Glutamatergic neuron (in vitro differentiated cells): ENCODE measurements at regions not wholly inside any gene's neighbourhood (a gene's known extent, or its start where the extent isn't known, plus 50 kb on each side); places are given as distances from the start of the nearest gene placed in this dataset.

ENCODE experiments used
- DNase-seq: peaks from one replicate; pipeline ENCODE4 v3.0.0; 2022
- H3K27ac Mint-ChIP-seq: one replicate; pipeline ENCODE4 v1.8.0; 2020; ENCODE audit warnings: mild to moderate bottlenecking, mixed read lengths, inconsistent platforms; ENCODE audit not compliant: unreplicated experiment
- H3K27me3 Mint-ChIP-seq: one replicate; pipeline ENCODE4 v1.8.0; 2020; ENCODE audit warnings: mild to moderate bottlenecking, moderate library complexity, mixed read lengths, inconsistent platforms; ENCODE audit not compliant: unreplicated experiment
- H3K36me3 Mint-ChIP-seq: one replicate; pipeline ENCODE4 v1.8.0; 2020; ENCODE audit warnings: mild to moderate bottlenecking, mixed read lengths, inconsistent platforms; ENCODE audit not compliant: unreplicated experiment
- H3K4me1 Mint-ChIP-seq: one replicate; pipeline ENCODE4 v1.8.0; 2020; ENCODE audit warnings: mild to moderate bottlenecking, low read depth, mixed read lengths, inconsistent platforms; ENCODE audit not compliant: unreplicated experiment
- H3K4me3 Mint-ChIP-seq: one replicate; pipeline ENCODE4 v1.8.0; 2020; ENCODE audit warnings: mild to moderate bottlenecking, mixed read lengths, inconsistent platforms; ENCODE audit not compliant: unreplicated experiment
- H3K9me3 Mint-ChIP-seq: one replicate; pipeline ENCODE4 v1.8.0; 2020; ENCODE audit warnings: mild to moderate bottlenecking, moderate library complexity, mixed read lengths, inconsistent platforms; ENCODE audit not compliant: unreplicated experiment
- TF ChIP-seq, protein P1 (sequence below): fragments of 200-600 bp; sonication (generic); IDR thresholded peaks from one replicate; pipeline ENCODE4 v1.5.0; 2021; ENCODE audit not compliant: partially characterized antibody, unreplicated experiment

DNA sequence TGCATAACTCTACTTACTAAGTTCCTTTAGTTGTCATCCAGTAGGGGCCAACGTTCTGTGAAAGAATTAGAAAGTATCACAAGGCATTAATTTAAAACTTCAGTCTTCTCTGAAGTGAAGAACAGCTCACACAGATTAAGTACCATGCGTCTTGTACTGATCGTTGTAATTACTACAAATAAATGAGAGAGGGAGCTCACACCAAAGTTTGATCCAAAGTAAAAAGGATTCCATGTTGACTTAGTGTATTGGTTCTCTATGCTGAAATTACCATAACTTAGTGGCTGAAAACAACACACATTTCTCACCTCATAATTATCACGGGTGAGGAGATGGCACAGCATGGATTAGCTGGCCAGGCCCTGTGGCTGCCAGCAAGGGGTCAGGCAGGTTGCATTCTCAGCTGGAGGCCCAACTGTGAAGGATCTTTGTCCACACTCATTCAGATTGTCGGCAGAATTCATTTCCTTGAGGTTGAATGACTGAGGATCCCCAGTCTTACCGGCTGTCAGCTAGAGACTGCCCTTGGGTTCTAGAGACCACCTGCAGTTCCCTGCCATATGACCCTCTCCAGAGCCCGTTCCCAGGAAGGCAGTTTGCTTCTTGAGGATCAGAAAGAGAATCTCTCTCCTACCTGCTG, 169.1 kb downstream of the YTHDC2 start:
- H3K4me1 Mint-ChIP-seq: no peaks in the 10 kb centered on the region
- no peaks in the 10 kb centered on the region for H3K27me3 Mint-ChIP-seq
- H3K9me3 Mint-ChIP-seq: no peaks in the 10 kb centered on the region
- H3K27ac Mint-ChIP-seq: no peak overlapping the region
- H3K4me3 Mint-ChIP-seq: no peak overlapping the region
- TF ChIP-seq, protein P1, sequence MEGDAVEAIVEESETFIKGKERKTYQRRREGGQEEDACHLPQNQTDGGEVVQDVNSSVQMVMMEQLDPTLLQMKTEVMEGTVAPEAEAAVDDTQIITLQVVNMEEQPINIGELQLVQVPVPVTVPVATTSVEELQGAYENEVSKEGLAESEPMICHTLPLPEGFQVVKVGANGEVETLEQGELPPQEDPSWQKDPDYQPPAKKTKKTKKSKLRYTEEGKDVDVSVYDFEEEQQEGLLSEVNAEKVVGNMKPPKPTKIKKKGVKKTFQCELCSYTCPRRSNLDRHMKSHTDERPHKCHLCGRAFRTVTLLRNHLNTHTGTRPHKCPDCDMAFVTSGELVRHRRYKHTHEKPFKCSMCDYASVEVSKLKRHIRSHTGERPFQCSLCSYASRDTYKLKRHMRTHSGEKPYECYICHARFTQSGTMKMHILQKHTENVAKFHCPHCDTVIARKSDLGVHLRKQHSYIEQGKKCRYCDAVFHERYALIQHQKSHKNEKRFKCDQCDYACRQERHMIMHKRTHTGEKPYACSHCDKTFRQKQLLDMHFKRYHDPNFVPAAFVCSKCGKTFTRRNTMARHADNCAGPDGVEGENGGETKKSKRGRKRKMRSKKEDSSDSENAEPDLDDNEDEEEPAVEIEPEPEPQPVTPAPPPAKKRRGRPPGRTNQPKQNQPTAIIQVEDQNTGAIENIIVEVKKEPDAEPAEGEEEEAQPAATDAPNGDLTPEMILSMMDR: no peak
- no peak for DNase-seq
- H3K36me3 Mint-ChIP-seq: no peaks in the 10 kb centered on the region

DNA sequence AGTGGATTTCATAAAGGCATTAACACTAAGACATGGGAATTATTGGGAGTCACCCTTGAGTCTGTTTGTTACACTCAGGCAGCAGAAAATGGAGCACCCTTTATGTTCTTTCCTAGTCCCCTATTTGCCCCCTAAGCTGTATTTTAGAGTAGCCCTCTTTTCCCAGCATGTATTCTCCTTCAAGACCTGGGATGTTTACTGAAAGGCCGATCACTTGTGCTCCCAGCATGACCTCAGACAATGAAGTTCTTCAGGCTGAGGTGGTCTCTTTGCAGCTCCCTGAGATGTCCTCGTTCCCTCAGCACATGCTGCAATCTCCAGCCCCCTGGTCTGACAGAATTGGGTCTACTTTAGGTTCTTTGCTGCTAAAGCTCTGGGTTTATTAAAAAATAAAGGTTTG, 169.7 kb downstream of the YTHDC2 start:
- Mint-ChIP-seq H3K9me3 (no peaks in the 10 kb centered on the region), H3K27me3 (no peaks in the 10 kb centered on the region), H3K4me1 (no peaks in the 10 kb centered on the region), H3K4me3 (no peak overlapping the region), H3K27ac (no peak overlapping the region), H3K36me3 (no peaks in the 10 kb centered on the region)
- DNase-seq: no peak
- TF ChIP-seq, protein P1: no peak

DNA sequence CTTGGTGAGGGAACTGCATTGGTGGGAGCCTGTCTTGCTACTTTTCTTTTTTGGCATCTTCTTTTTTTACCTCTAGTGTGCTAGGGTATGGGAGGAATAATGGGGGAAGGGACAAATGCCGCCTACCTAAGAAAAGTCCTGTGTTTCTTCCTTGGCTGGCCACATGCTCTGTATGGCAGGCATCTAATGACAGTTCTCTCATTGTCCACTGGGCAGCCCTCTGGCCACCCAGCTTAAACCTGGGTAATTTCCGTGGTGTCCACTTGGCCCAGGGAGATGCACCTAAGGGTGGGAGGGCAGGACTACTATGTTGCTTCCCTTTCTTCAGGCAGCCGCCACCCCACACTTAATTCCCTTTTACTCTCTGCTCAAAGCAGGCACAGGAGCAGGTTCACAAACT, 173.1 kb downstream of the YTHDC2 start:
- TF ChIP-seq, protein P1: no peak
- no peak for DNase-seq
- Mint-ChIP-seq H3K9me3 (no peaks in the 10 kb centered on the region), H3K4me3 (no peak overlapping the region), H3K4me1 (no peaks in the 10 kb centered on the region), H3K27me3 (no peaks in the 10 kb centered on the region), H3K36me3 (no peaks in the 10 kb centered on the region), H3K27ac (no peak overlapping the region)

DNA sequence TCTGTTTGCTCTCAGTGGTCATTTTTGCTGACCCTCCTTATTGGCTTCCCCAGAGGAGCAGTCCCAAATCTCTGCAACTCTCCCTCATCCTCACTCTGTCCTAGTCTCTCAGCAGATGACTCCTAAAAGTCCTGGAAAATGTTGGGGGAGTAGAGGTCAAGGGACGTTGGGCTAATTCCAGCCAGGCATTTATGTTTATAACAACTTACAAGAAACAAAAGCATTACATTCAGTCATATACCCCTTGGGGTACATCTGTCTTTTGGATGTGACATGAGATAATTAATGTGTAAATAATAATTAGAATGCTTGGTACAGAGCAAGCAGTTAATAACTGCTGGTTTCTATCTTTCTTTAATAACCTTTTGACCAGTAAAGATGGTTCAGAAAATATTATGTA, 176.2 kb downstream of the YTHDC2 start:
- TF ChIP-seq, protein P1: no peak
- no peak for DNase-seq
- H3K4me1 Mint-ChIP-seq: peaks cover 18% of the 10 kb centered on the region
- H3K36me3 Mint-ChIP-seq: no peaks in the 10 kb centered on the region
- H3K27ac Mint-ChIP-seq: no peak overlapping the region
- no peaks in the 10 kb centered on the region for H3K9me3 Mint-ChIP-seq
- no peak overlapping the region for H3K4me3 Mint-ChIP-seq
- H3K27me3 Mint-ChIP-seq: no peaks in the 10 kb centered on the region

DNA sequence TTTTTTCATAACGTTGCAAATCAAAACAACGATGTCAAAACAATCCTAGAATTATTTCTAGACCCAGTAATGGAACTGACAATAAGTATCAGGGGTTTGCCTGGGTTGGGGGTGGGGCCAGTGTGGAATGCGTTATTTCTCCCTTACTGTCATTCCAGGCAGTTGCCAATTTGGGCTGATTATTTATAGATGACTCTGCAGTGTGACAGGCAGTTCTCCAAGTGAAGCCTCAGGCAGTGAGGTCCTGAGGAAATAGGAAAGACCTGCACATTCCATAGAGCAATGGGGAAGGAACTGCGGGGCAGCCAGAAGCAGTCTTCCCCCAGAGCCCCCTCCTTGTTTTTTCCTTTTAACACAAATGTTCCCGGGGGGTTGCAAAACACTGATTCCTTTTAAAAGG, 179.0 kb downstream of the YTHDC2 start:
- no peaks in the 10 kb centered on the region for H3K27me3 Mint-ChIP-seq
- no peaks in the 10 kb centered on the region for H3K36me3 Mint-ChIP-seq
- peak; percentile 22 for DNase-seq
- peak overlapping the region; percentile 35 for H3K4me3 Mint-ChIP-seq
- no peak overlapping the region for H3K27ac Mint-ChIP-seq
- H3K9me3 Mint-ChIP-seq: peaks cover 1% of the 10 kb centered on the region
- TF ChIP-seq, protein P1: no peak
- H3K4me1 Mint-ChIP-seq: peaks cover 20% of the 10 kb centered on the region
